Muscle layer of duodenum (tissue), 2 donors: ENCODE measurements at regions not wholly inside any gene's neighbourhood (a gene's known extent, or its start where the extent isn't known, plus 50 kb on each side); places are given as distances from the start of the nearest gene placed in this dataset.

Experiments used
- H3K27ac ChIP-seq: one replicate; pipeline ENCODE4 v1.7.0; 2013; ENCODE audit warnings: mild to moderate bottlenecking, low read length
- H3K27me3 ChIP-seq: one replicate; pipeline ENCODE4 v1.7.0; 2013; ENCODE audit warnings: low read depth, mild to moderate bottlenecking, control low read depth, low read length
- H3K36me3 ChIP-seq, 2 donors: one replicate each; pipeline ENCODE4 v1.7.0; 2013; ENCODE audit warnings: low read length in 2 of 2, control low read depth in 1 of 2, mild to moderate bottlenecking in 1 of 2; ENCODE audit not compliant: insufficient read depth in 2 of 2, control insufficient read depth in 1 of 2
- H3K4me1 ChIP-seq, 2 donors: one replicate each; pipeline ENCODE4 v1.7.0; 2013; ENCODE audit warnings: low read length in 2 of 2, mild to moderate bottlenecking in 2 of 2, control low read depth in 1 of 2, moderate library complexity in 1 of 2; ENCODE audit not compliant: insufficient read depth in 2 of 2, control insufficient read depth in 1 of 2
- H3K4me3 ChIP-seq, 2 donors: one replicate each; pipeline ENCODE4 v1.7.0; 2013; ENCODE audit warnings: low read length in 2 of 2, low read depth in 1 of 2, mild to moderate bottlenecking in 1 of 2
- H3K9me3 ChIP-seq, 2 donors: one replicate each; pipeline ENCODE4 v1.7.0; 2013; ENCODE audit warnings: low read length in 2 of 2, control low read depth in 1 of 2, mild to moderate bottlenecking in 1 of 2; ENCODE audit not compliant: control insufficient read depth in 1 of 2
- donor health status: healthy.

DNA sequence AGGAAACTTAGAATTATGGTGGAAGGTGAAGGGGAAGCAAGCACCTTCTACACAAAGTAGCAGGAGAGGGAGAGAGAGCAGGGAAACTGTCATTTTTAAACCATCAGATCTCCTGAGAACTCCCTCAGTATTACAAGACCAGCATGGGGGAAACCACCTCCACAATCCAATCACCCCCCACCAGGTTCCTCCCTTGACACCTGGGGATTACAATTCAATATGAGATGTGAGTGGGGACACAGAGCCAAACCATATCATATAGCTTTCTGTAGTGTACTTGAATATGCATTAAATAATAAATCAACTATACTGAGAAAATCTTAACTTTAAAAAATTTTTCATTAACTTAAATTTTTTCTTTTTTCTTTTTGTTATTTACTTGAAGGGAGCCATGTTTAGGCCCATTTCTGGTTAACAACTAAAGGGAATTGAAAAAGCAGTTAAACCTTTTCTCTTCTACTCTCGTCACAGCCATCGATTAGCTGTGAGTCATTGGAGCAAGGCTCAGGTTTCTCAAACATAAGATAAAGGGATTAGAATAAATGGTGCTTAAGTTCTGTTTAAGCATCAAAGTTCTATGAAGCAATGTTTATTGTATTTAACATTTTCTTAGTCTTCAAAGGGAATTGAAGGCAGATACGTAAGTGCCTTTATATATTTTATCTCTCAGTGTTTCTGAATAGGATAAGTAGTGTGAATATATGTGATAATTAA is 72.2 kb upstream of the DPT start:
- Histone ChIP-seq H3K4me1 (no peaks in the 10 kb centered on the region), H3K27me3 (no peaks in the 10 kb centered on the region), H3K27ac (no peak overlapping the region), H3K9me3 (no peaks in the 10 kb centered on the region), H3K4me3 (no peak overlapping the region), H3K36me3 (no peaks in the 10 kb centered on the region)

DNA sequence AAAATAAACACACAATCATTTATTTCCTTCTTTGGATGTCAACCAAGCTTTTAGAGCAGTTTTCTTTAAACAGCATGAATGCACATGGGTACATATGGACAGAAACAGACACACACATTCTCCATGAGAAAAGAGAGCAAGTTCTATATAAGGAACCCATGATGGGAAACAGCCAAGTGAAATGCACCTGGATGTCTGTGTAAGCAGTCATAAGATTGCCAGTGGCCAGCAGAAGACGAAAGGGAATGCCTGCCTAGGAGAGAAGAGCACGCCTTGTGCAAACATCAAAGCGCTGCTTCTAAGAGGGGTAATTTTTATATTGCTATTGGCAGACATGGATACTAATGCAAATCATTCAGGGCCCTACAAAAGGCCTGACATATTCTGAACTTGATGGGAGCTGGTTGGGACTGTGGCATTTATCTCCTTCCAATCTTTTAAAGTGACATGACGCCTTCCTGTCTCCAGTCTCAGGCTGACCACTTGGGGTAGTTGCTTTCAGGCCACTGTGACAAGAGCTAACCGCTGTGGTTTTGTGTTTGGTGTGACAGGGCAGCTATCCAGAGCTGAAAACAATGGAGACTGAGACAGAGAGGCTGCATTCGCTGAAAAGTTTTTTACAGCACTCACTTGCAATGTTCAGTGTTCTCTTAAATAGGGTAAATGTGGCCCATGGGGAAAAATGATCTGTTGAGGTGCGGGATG is 75.0 kb upstream of the DPT start:
- H3K4me1 ChIP-seq, result no peaks in the 10 kb centered on the region
- no peaks in the 10 kb centered on the region for H3K27me3 ChIP-seq
- H3K36me3 ChIP-seq, result no peaks in the 10 kb centered on the region
- H3K27ac ChIP-seq, result no peak overlapping the region
- no peak overlapping the region for H3K4me3 ChIP-seq
- no peaks in the 10 kb centered on the region for H3K9me3 ChIP-seq

DNA sequence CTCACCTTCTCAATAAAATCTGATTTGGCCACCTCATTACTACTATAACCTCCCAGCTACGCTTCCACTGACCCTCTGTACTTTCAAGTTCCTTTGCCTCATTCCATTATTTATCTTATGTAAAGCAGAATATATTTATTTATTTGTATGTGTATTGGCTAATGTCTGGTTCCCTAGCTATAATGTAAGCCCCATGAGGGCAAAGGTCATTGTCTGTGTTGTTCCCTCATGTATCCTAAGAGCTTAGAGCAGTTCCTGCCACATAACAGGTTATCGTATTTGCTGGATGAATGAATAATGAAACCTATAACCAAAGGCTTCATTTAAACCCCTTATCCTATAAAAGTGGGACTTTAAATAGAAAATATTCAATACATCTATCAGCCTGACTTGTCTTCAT is 77.9 kb upstream of the DPT start:
- Histone ChIP-seq H3K4me1 (no peaks in the 10 kb centered on the region), H3K36me3 (no peaks in the 10 kb centered on the region), H3K9me3 (no peaks in the 10 kb centered on the region), H3K27ac (no peak overlapping the region), H3K27me3 (no peaks in the 10 kb centered on the region), H3K4me3 (no peak overlapping the region)

DNA sequence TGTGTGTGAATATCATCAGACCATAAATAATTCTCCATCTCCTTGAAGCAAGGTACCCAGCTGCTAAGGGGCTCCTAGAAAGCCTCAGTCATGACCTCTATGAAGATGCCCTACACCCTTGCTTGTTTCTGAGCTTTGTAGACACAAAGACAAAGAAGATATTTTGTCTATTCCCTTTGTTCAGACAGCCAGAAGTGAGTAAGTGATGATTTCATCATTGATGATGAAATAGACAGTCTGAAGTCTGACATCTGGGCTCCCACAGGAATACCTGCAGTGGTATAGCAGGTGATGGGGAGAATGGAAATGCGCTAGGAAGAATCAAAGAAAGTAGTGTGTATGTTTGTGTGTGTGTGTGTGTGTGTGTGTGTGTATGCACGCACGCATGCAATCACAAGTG is 82.2 kb upstream of the DPT start:
- no peak overlapping the region for H3K4me3 ChIP-seq
- no peaks in the 10 kb centered on the region for H3K36me3 ChIP-seq
- no peaks in the 10 kb centered on the region for H3K27me3 ChIP-seq
- no peaks in the 10 kb centered on the region for H3K9me3 ChIP-seq
- no peak overlapping the region for H3K27ac ChIP-seq
- H3K4me1 ChIP-seq, result no peaks in the 10 kb centered on the region

DNA sequence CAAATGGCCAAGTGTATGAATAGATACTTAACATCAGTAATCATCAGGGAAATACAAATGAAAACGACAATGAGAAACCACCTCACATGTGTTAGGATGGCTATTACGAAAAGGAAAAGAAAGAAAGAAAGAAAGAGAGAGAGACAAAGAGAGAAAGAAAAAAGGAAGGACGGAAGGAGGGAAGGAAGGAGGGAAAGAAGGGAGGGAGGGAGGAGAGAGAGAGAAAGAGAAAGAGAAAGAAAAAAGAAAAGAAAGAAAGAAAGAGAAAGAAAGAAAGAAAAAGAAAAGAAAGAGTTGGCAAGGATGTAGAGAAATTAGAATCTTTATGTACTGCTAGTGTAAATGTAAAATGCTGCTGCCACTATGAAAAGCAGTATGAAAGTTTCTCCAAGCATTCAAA is 90.7 kb upstream of the DPT start:
- Histone ChIP-seq H3K36me3 (no peaks in the 10 kb centered on the region), H3K27ac (no peak overlapping the region), H3K4me3 (no peak overlapping the region)

DNA sequence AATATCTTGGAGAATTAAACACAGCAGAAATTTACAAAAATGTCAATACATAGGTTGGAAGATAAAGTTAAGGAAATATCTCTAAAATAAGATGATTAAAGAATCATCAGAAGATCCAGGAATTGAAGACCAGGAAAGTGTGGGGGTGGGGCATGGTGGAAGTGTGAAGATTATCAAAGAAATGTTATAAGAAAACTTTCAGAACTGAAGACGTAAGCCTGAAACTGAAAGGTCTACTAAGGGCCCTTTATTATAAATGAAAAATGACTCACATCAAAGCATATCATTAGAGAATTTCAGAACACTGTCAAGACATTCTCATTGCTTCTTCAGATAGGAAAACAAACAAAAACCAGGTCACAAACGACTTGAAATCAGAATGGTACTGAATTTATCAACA is 92.4 kb upstream of the DPT start:
- H3K4me3 ChIP-seq, result no peak overlapping the region
- H3K9me3 ChIP-seq, result peaks cover 0 to 2% of the 10 kb centered on the region in 2 donors
- no peaks in the 10 kb centered on the region for H3K4me1 ChIP-seq
- no peaks in the 10 kb centered on the region for H3K36me3 ChIP-seq
- no peaks in the 10 kb centered on the region for H3K27me3 ChIP-seq
- H3K27ac ChIP-seq, result no peak overlapping the region

More for the DNA sequence above, 90.7 kb upstream of the DPT start:
- Histone ChIP-seq H3K9me3 (no peaks in the 10 kb centered on the region), H3K27me3 (no peaks in the 10 kb centered on the region), H3K4me1 (no peaks in the 10 kb centered on the region)

DNA sequence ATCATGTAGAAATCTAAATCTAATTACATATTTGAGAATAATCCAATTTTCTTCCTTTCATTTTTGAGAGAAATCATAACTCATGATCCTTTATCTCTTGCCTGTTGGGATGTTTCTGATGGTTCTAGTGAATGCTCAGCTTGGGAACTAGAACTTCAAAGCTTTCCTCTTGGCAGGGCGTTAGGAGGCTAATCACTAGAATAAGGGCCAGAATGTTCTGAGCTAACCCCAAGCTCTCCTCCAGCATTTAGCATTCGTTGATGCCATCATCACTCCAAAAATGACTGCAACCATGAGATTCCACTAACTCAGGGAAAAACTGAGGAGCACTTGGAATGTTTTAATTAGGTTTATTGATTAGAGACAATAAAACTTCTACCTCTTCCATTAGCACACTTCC is 93.9 kb upstream of the DPT start:
- Histone ChIP-seq H3K4me3 (no peak overlapping the region), H3K27me3 (no peaks in the 10 kb centered on the region), H3K27ac (no peak overlapping the region), H3K9me3 (peaks cover 0 to 2% of the 10 kb centered on the region in 2 donors), H3K4me1 (no peaks in the 10 kb centered on the region), H3K36me3 (no peaks in the 10 kb centered on the region)

DNA sequence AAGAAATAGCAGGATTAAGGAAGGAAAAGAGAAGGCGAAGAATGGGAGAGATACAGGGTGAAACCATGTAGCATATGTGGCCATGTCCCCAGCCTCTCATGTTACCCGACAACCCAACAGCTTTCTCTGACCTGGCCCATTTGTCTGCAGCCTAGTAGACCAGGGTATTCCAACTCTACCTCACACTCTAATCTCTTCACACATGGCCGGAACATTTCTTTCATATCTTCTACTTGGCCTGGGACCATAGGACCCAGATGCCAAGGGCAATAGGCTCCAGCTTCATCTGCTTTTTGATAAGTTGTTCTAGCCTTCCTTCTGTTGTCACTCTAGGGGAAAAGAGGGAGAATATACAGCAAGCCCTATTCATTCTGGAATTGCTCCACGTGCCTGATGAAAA is 95.0 kb upstream of the DPT start:
- H3K27me3 ChIP-seq, result no peaks in the 10 kb centered on the region
- no peak overlapping the region for H3K4me3 ChIP-seq
- peaks cover 0 to 2% of the 10 kb centered on the region in 2 donors for H3K9me3 ChIP-seq
- H3K4me1 ChIP-seq, result no peaks in the 10 kb centered on the region
- H3K27ac ChIP-seq, result no peak overlapping the region
- H3K36me3 ChIP-seq, result no peaks in the 10 kb centered on the region

DNA sequence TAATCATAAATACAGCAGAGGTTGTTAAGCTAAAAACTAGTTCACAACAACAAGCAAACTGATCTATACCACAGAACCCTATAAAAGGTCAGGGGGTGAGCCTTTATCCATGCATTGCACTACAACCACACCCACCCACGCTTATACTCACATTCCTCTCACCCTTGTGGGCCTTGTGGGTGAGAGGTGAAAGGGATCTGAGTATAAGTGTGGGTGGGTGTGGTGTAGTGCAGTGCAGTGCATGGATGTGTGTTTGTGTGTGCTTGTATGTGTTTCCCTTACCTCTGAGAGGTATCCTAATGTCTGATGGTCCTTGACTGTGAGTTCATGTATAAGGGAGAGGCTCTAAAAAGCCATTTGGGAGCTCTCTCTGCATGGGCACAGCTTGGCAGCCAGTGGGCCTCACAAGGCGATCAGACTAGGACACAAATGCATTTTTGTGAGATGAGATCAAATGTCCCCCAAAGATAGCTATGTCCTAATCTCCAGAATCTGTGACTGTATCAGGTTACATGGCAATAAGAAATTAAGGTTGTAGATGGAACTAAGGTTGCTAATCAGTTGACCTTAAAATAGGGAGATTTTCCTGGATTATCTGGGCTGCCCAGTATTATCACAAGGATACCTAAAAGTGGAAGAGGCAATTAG is 95.5 kb upstream of the DPT start:
- Histone ChIP-seq H3K27ac (no peak overlapping the region), H3K9me3 (peaks cover 0 to 2% of the 10 kb centered on the region in 2 donors), H3K36me3 (no peaks in the 10 kb centered on the region), H3K27me3 (no peaks in the 10 kb centered on the region), H3K4me3 (no peak overlapping the region), H3K4me1 (no peaks in the 10 kb centered on the region)

DNA sequence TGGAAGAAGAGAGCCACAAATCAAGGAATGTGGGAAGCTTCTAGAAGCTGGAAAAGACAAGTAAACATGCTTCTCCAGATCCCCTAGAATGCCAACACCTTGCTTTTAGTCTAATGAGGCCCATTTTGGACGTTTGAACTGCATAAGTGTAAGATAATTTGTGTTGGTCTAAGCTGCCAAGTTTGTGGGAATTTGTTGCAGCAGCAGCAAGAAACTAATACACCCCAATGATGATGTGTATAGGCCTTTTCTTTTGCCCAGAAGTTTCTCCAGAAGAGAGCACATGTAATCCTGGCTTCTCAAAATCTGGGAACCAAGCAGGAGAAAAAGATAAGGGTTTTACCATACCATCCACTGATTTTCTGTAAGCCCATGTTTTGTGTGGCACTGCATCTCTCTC is 96.1 kb upstream of the DPT start:
- H3K27ac ChIP-seq, result no peak overlapping the region
- H3K4me1 ChIP-seq, result no peaks in the 10 kb centered on the region
- peaks cover 0 to 2% of the 10 kb centered on the region in 2 donors for H3K9me3 ChIP-seq
- no peaks in the 10 kb centered on the region for H3K36me3 ChIP-seq
- H3K4me3 ChIP-seq, result no peak overlapping the region
- H3K27me3 ChIP-seq, result no peaks in the 10 kb centered on the region

DNA sequence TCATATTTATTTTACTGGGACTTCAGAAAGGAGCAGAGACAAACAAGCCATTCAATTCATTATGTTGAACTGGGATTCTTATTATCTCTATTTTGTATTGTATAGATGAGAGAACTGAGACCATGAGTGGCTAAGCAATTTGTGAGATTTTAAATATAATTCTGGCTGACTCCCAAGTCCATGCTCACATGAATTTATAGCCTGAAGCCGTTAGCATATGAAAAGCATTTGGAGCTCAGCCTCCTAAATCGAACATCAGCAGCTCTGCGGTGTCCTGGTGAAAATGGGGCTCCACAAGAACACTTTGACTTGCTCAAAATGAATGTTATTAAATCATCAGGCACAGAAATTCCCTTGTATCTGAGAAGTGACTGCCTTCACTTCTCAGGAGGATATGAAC is 96.8 kb upstream of the DPT start:
- Histone ChIP-seq H3K9me3 (peaks cover 0 to 2% of the 10 kb centered on the region in 2 donors), H3K36me3 (no peaks in the 10 kb centered on the region), H3K27ac (no peak overlapping the region), H3K4me1 (no peaks in the 10 kb centered on the region), H3K27me3 (no peaks in the 10 kb centered on the region), H3K4me3 (no peak overlapping the region)
